Brain microvascular endothelial cell (primary cell): ENCODE measurements at regions not wholly inside any gene's neighbourhood (a gene's known extent, or its start where the extent isn't known, plus 50 kb on each side); places are given as distances from the start of the nearest gene placed in this dataset.

Source experiments
- DNase-seq: peaks from one replicate; pipeline ENCODE4 v3.0.0-alpha.2; 2020
- H3K27ac ChIP-seq: fragments of 250-450 bp; sonication (Bioruptor Pico); 2 replicates; pipeline ENCODE4 v1.5.1; 2020; ENCODE audit warnings: mild to moderate bottlenecking, moderate library complexity
- H3K27me3 ChIP-seq: fragments of 250-450 bp; sonication (Bioruptor Pico); replicated peaks from 2 replicates; pipeline ENCODE4 v1.5.1; 2020; ENCODE audit warnings: mild to moderate bottlenecking
- H3K36me3 ChIP-seq: fragments of 250-450 bp; sonication (Bioruptor Pico); replicated peaks from 2 replicates; pipeline ENCODE4 v1.5.1; 2020; ENCODE audit warnings: mild to moderate bottlenecking
- H3K4me3 ChIP-seq: 2 replicates; pipeline ENCODE4 v1.5.1; 2011; ENCODE audit warnings: low read depth, mild to moderate bottlenecking, control low read depth, low read length, moderate library complexity
- CTCF ChIP-seq: IDR thresholded peaks from 2 replicates; pipeline ENCODE4 v1.5.1; 2011; ENCODE audit warnings: low read depth, mild to moderate bottlenecking, moderate library complexity, low read length, control low read depth, inconsistent platforms; ENCODE audit errors: missing control alignments
- in situ Hi-C: cut with HindIII; loops from 2 replicates; pipeline ENCODE4 v1.10.0; 2017; ENCODE audit warnings: low sequenced_read_pairs, low pct_ligation_motif_present

DNA sequence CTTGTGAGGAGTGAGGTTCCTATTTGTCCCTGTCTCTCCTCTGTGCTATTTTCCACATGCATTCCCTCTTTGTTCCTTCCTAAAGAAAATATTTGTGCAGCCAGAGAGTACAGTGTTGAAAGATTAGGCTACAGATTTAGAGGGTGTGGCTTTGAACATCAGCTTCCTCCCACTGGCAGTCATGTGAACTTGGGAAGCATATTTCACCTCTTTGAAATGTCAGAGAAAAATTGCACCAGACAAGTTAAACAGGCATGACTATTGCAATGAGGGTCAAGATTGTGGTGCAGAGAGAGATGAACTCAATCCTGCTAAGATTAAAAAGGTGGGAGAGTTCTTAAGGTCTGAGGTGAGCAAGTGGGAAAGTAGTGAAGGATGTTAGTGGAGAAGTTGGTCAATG lies 641.0 kb downstream of the DNAH5 start:
- Histone ChIP-seq H3K27me3 (no peaks in the 10 kb centered on the region), H3K27ac (no peak overlapping the region), H3K4me3 (no peak overlapping the region), H3K36me3 (no peaks in the 10 kb centered on the region)
- no peak for DNase-seq
- in situ Hi-C loops: no loop called here
- TF ChIP-seq CTCF: no peak

DNA sequence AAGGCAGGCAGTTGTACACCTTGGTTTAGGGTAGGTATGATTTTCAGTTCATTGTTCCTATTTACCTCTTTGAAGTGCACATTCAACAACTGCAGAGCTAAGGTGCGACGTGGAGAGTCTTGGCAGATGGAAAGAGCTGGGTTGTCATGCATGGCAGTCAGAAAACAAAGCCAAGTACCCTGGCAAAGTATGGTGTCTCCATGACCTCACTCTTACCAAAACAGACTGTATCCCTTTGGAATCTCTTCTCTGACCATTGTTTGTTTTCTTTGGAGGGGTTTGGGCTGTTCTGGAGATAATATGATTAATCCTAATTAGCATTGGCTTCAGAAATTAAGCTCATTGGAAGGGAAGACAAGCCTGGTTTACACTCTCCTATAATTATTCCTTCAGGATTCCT lies 665.7 kb downstream of the DNAH5 start:
- Histone ChIP-seq H3K27me3 (no peaks in the 10 kb centered on the region), H3K27ac (no peak overlapping the region), H3K36me3 (no peaks in the 10 kb centered on the region), H3K4me3 (no peak overlapping the region)
- in situ Hi-C loops: no loop called here
- TF ChIP-seq CTCF: no peak
- DNase-seq: no peak

GRCh38 chr5:13278148-13278547 lies 666.3 kb downstream of the DNAH5 start:
- H3K27me3 ChIP-seq: no peaks in the 10 kb centered on the region
- TF ChIP-seq CTCF: peak; percentile 28
- no peak overlapping the region for H3K4me3 ChIP-seq
- no peak overlapping the region for H3K27ac ChIP-seq
- no peaks in the 10 kb centered on the region for H3K36me3 ChIP-seq
- in situ Hi-C loops: no loop called here
- no peak for DNase-seq

DNA sequence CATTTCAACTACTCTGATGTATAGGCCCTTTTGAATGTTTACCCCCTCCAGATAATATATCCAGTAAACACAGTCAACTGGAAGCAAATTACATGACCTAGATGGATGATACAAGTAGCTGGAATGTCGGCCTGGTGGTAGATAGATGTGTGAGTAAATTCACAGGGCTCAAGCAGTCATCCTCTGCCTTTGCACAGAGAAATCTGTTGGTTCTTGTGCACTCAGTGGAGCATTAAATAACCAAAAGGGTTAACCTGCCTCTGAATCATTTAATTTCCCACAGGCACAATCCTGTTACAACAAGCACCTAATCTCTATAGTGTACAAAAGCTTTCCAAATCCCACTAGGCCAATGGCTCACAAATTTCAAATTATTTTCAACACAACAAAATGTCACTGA lies 668.3 kb downstream of the DNAH5 start:
- H3K4me3 ChIP-seq: no peak overlapping the region
- H3K27ac ChIP-seq: no peak overlapping the region
- no peaks in the 10 kb centered on the region for H3K36me3 ChIP-seq
- no peaks in the 10 kb centered on the region for H3K27me3 ChIP-seq
- in situ Hi-C loops: no loop called here
- DNase-seq: no peak
- TF ChIP-seq CTCF: no peak

DNA sequence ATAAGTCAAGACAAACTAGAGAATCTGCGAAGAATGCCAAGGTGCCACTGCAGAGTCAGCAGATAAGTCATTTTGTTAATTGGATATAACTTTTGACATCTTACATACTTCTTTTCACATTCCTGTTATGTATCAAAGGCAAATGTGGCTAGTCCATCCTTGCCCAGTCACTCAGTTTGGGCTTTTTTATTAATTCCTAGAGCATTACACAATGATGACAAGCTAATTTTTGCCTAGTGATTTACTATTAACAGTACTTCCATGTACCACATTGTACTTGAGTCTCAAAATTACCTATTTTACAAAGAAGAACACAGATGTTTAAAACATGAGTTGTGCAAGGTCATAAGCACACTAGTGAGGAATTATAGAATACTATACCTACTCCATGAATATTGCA lies 680.8 kb downstream of the DNAH5 start:
- DNase-seq: no peak
- Histone ChIP-seq H3K27ac (no peak overlapping the region), H3K36me3 (no peaks in the 10 kb centered on the region), H3K4me3 (no peak overlapping the region), H3K27me3 (no peaks in the 10 kb centered on the region)
- no peak for TF ChIP-seq CTCF
- in situ Hi-C loops: no loop called here

GRCh38 chr5:13253111-13253510 lies 691.4 kb downstream of the DNAH5 start:
- DNase-seq: no peak
- in situ Hi-C loops: no loop called here
- no peaks in the 10 kb centered on the region for H3K27me3 ChIP-seq
- TF ChIP-seq CTCF: no peak
- no peaks in the 10 kb centered on the region for H3K36me3 ChIP-seq
- H3K4me3 ChIP-seq: no peak overlapping the region
- no peak overlapping the region for H3K27ac ChIP-seq
